Dedifferentiated amniotic fluid mesenchymal stem cell (primary cell): ENCODE measurements at regions not wholly inside any gene's neighbourhood (a gene's known extent, or its start where the extent isn't known, plus 50 kb on each side); places are given as distances from the start of the nearest gene placed in this dataset.
A peak's percentile ranks its signal among the peaks of the same experiment; 100 is the strongest.

ENCODE experiments used
- DNase-seq: peaks from one replicate; pipeline ENCODE4 v3.0.0-alpha.2; 2016; ENCODE audit errors: extremely low spot score

GRCh38 chr4:32551943-32552342, 1831.8 kb downstream of the PCDH7 start:
- no peak for DNase-seq

GRCh38 chr4:32560306-32560705, 1840.1 kb downstream of the PCDH7 start:
- DNase-seq: peak; percentile 82

- DNase-seq: no peak
Observed at GRCh38 chr4:32562010-32562409, 1841.8 kb downstream of the PCDH7 start.

GRCh38 chr4:32564626-32565025, 1844.5 kb downstream of the PCDH7 start:
- no peak for DNase-seq

GRCh38 chr4:32569861-32570260, 1849.7 kb downstream of the PCDH7 start:
- DNase-seq: no peak

- no peak for DNase-seq
Observed at GRCh38 chr4:32572366-32572765, 1852.2 kb downstream of the PCDH7 start.

GRCh38 chr4:32574803-32575202, 1854.6 kb downstream of the PCDH7 start:
- DNase-seq: no peak

GRCh38 chr4:32589097-32589496, 1868.9 kb downstream of the PCDH7 start:
- DNase-seq: no peak

GRCh38 chr4:32589853-32590252, 1869.7 kb downstream of the PCDH7 start:
- DNase-seq: no peak

GRCh38 chr4:32597354-32597753, 1877.2 kb downstream of the PCDH7 start:
- no peak for DNase-seq

GRCh38 chr4:32601848-32602247, 1881.7 kb downstream of the PCDH7 start:
- DNase-seq: no peak

- no peak for DNase-seq
Observed at GRCh38 chr4:32607978-32608377, 1887.8 kb downstream of the PCDH7 start.

- DNase-seq: peak; percentile 31
Observed at GRCh38 chr4:32624943-32625603, 1904.9 kb downstream of the PCDH7 start.

GRCh38 chr4:32625687-32626337, 1905.6 kb downstream of the PCDH7 start:
- no peak for DNase-seq

- no peak for DNase-seq
Observed at GRCh38 chr4:32631831-32632230, 1911.7 kb downstream of the PCDH7 start.

- no peak for DNase-seq
Observed at GRCh38 chr4:32633421-32633820, 1913.3 kb downstream of the PCDH7 start.

- DNase-seq: no peak
Observed at GRCh38 chr4:32645653-32646052, 1925.5 kb downstream of the PCDH7 start.

GRCh38 chr4:32658019-32658418, 1937.8 kb downstream of the PCDH7 start:
- no peak for DNase-seq

GRCh38 chr4:32661229-32661628, 1941.1 kb downstream of the PCDH7 start:
- no peak for DNase-seq

GRCh38 chr4:32662803-32663202, 1942.6 kb downstream of the PCDH7 start:
- DNase-seq: no peak

GRCh38 chr4:32672359-32672758, 1952.2 kb downstream of the PCDH7 start:
- no peak for DNase-seq

GRCh38 chr4:32680946-32681345, 1960.8 kb downstream of the PCDH7 start:
- no peak for DNase-seq

- no peak for DNase-seq
Observed at GRCh38 chr4:32684160-32684559, 1964.0 kb downstream of the PCDH7 start.

- DNase-seq: no peak
Observed at GRCh38 chr4:32686123-32686522, 1966.0 kb downstream of the PCDH7 start.
